ENCODE measurements at regions not wholly inside any gene's neighbourhood (a gene's known extent, or its start where the extent isn't known, plus 50 kb on each side); places are given as distances from the start of the nearest gene placed in this dataset.

- Histone ChIP-seq H3K9me3 (no peaks in the 10 kb centered on the region), H3K36me3 (no peaks in the 10 kb centered on the region), H3K4me3 (no peak overlapping the region), H3K27me3 (no peaks in the 10 kb centered on the region), H3K27ac (no peak overlapping the region), H3K4me1 (peaks cover 4% of the 10 kb centered on the region in 2 donors)
- TF ChIP-seq POLR2A (IDR thresholded peaks at IDR 0.05) = no peak
- TF ChIP-seq CTCF (IDR thresholded peaks at IDR 0.05 in 4 of 5, conservative IDR thresholded peaks at IDR 0.05 in 1 of 5) = no peak
- DNase-seq (no peak), ATAC-seq (no peak)
- intact Hi-C loops (cut with DNase I; ENCODE audit: low total_unique reads) (no loop called here), in situ Hi-C loops (cut with MboI; ENCODE audit: low sequenced_read_pairs in 4 of 4) (no loop called here)
Observed at GRCh38 chr3:194941956-194942511, 256.4 kb downstream of the FAM43A start.

- H3K27ac ChIP-seq = no peak overlapping the region
- H3K4me1 ChIP-seq = no peaks in the 10 kb centered on the region
- no peaks in the 10 kb centered on the region for H3K36me3 ChIP-seq
- H3K4me3 ChIP-seq = no peak overlapping the region
- no peak for DNase-seq
- in situ Hi-C loops (cut with MboI; ENCODE audit: low sequenced_read_pairs in 4 of 4) = no loop called here
- H3K9me3 ChIP-seq = no peaks in the 10 kb centered on the region
- no peak for ATAC-seq
- TF ChIP-seq CTCF (IDR thresholded peaks at IDR 0.05 in 4 of 5, conservative IDR thresholded peaks at IDR 0.05 in 1 of 5) = no peak
- TF ChIP-seq POLR2A (IDR thresholded peaks at IDR 0.05) = no peak
- no peaks in the 10 kb centered on the region for H3K27me3 ChIP-seq
- intact Hi-C loops (cut with DNase I; ENCODE audit: low total_unique reads) = no loop called here
Observed at GRCh38 chr3:194944526-194944925, 258.8 kb downstream of the FAM43A start.

GRCh38 chr3:194945508-194945907 lies 259.8 kb downstream of the FAM43A start:
- TF ChIP-seq POLR2A (IDR thresholded peaks at IDR 0.05) = no peak
- no peak for TF ChIP-seq CTCF (IDR thresholded peaks at IDR 0.05 in 4 of 5, conservative IDR thresholded peaks at IDR 0.05 in 1 of 5)
- no peaks in the 10 kb centered on the region for H3K27me3 ChIP-seq
- no peak overlapping the region for H3K27ac ChIP-seq
- H3K36me3 ChIP-seq = no peaks in the 10 kb centered on the region
- DNase-seq (no peak), ATAC-seq (no peak)
- in situ Hi-C loops (cut with MboI; ENCODE audit: low sequenced_read_pairs in 4 of 4) (no loop called here), intact Hi-C loops (cut with DNase I; ENCODE audit: low total_unique reads) (no loop called here)
- H3K4me3 ChIP-seq = no peak overlapping the region
- H3K4me1 ChIP-seq = no peaks in the 10 kb centered on the region
- no peaks in the 10 kb centered on the region for H3K9me3 ChIP-seq

- H3K36me3 ChIP-seq = no peaks in the 10 kb centered on the region
- H3K9me3 ChIP-seq = no peaks in the 10 kb centered on the region
- TF ChIP-seq CTCF (IDR thresholded peaks at IDR 0.05 in 4 of 5, conservative IDR thresholded peaks at IDR 0.05 in 1 of 5) = no peak
- no peak for TF ChIP-seq POLR2A (IDR thresholded peaks at IDR 0.05)
- no peaks in the 10 kb centered on the region for H3K4me1 ChIP-seq
- no peak overlapping the region for H3K4me3 ChIP-seq
- no peak overlapping the region for H3K27ac ChIP-seq
- ATAC-seq (no peak), DNase-seq (no peak)
- in situ Hi-C loops (cut with MboI; ENCODE audit: low sequenced_read_pairs in 4 of 4) (no loop called here), intact Hi-C loops (cut with DNase I; ENCODE audit: low total_unique reads) (no loop called here)
- no peaks in the 10 kb centered on the region for H3K27me3 ChIP-seq
Observed at GRCh38 chr3:194946091-194946490, 260.4 kb downstream of the FAM43A start.

GRCh38 chr3:194949592-194949991 lies 263.9 kb downstream of the FAM43A start:
- intact Hi-C loops (cut with DNase I; ENCODE audit: low total_unique reads) (no loop called here), in situ Hi-C loops (cut with MboI; ENCODE audit: low sequenced_read_pairs in 4 of 4) (no loop called here)
- Histone ChIP-seq H3K27ac (no peak overlapping the region), H3K4me1 (peaks cover 4 to 7% of the 10 kb centered on the region in 2 donors), H3K27me3 (no peaks in the 10 kb centered on the region), H3K9me3 (no peaks in the 10 kb centered on the region), H3K4me3 (no peak overlapping the region), H3K36me3 (no peaks in the 10 kb centered on the region)
- TF ChIP-seq POLR2A (IDR thresholded peaks at IDR 0.05) (no peak), CTCF (IDR thresholded peaks at IDR 0.05 in 4 of 5, conservative IDR thresholded peaks at IDR 0.05 in 1 of 5) (no peak)
- ATAC-seq = no peak
- DNase-seq = no peak

All from gastrocnemius medialis (tissue), 4 donors.